ENCODE measurements at regions not wholly inside any gene's neighbourhood (a gene's known extent, or its start where the extent isn't known, plus 50 kb on each side); places are given as distances from the start of the nearest gene placed in this dataset.

GRCh38 chr2:7976206-7976605 is 705.6 kb upstream of the ID2 start:
- no peak for TF ChIP-seq CTCF (IDR thresholded peaks at IDR 0.05; ENCODE audit: poor library complexity, severe bottlenecking)
- TF ChIP-seq POLR2AphosphoS5 (IDR thresholded peaks at IDR 0.05): no peak
- no peak for TF ChIP-seq EZH2 (IDR thresholded peaks at IDR 0.05; ENCODE audit: borderline replicate concordance, insufficient read depth, low read length, poor library complexity, severe bottlenecking)

Measured in neural cell (in vitro differentiated cells).